ENCODE measurements at regions not wholly inside any gene's neighbourhood (a gene's known extent, or its start where the extent isn't known, plus 50 kb on each side); places are given as distances from the start of the nearest gene placed in this dataset.

GRCh38 chr20:22861231-22861980 lies 173.7 kb upstream of the SSTR4 start:
- no peak for TF ChIP-seq CTCF (IDR thresholded peaks at IDR 0.05)
- no peak for TF ChIP-seq TAF1 (IDR thresholded peaks at IDR 0.05; ENCODE audit: borderline replicate concordance, low read depth, low read length)
- TF ChIP-seq CHD2 (IDR thresholded peaks at IDR 0.05; ENCODE audit: low read length, partially characterized antibody), result no peak
- no peak for TF ChIP-seq USF2 (IDR thresholded peaks at IDR 0.05; ENCODE audit: borderline replicate concordance, low read depth, low read length)
- TF ChIP-seq POLR2AphosphoS5 (IDR thresholded peaks at IDR 0.05; ENCODE audit: low read depth, low read length), result no peak

All from SK-N-SH (cell line).